GM18508 (cell line): ENCODE measurements at regions not wholly inside any gene's neighbourhood (a gene's known extent, or its start where the extent isn't known, plus 50 kb on each side); places are given as distances from the start of the nearest gene placed in this dataset.

Experiments
- ATAC-seq: cut with Tn5 transposase; IDR thresholded peaks from one replicate; pipeline ENCODE4 v1.9.1; 2021; ENCODE audit warnings: moderate number of reproducible peaks; ENCODE audit not compliant: insufficient read depth, unreplicated experiment

DNA sequence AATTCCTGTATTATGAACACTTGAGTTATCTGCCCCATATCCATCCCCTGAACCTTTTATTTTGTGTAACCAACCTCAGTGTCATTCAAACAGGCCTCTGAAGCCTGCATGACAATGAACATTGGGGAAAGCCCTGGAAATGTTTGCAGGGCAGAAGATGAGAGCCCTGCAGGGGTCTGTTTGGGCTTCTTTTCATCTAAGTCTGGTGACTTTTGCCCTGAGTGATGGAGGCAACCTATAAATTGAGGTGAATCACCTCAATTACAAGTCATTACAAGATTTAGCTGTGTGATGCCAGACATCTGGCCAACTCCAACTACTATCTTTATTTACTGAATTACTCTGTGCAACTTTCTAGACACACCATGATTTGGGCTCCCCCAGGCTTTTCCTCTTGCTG, 189.2 kb downstream of the MAF start:
- no peak for ATAC-seq

DNA sequence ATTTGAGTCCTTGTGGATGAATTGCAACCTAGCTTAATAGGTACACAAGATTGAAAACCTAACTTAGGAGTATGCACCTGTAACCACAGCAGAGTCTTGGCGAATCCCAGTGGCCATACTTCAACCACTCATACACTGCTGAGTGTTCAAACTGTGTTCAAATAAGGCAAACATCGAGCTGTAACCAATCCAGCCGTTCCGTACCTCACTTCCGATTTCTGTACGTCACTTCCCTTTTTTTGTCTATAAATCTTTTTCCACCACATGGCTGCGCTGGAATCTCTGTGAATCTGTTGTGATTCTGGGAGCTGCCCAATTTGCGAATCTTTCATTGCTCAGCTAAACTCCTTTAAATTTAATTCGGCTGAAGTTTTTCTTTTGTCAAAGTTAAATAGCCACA, 190.6 kb downstream of the MAF start:
- ATAC-seq: no peak

DNA sequence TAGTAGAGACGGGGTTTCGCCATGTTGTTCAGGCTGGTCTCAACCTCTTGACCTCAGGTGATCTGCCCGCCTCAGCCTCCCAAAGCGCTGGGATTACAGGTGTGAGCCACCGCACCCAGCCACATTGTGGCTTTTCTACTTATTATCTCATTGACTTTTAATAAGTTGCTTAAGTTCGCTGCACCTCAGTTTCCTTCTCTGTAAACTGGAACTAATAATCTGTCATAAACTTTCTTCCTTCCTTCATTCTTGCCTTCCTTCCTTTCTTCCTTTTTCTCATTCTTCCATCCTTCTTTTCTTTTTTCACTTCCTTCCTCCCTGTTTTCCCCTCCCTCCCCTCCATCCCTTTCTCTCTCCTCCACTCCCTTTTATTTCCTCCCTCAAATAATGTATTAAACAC, 192.2 kb downstream of the MAF start:
- no peak for ATAC-seq

DNA sequence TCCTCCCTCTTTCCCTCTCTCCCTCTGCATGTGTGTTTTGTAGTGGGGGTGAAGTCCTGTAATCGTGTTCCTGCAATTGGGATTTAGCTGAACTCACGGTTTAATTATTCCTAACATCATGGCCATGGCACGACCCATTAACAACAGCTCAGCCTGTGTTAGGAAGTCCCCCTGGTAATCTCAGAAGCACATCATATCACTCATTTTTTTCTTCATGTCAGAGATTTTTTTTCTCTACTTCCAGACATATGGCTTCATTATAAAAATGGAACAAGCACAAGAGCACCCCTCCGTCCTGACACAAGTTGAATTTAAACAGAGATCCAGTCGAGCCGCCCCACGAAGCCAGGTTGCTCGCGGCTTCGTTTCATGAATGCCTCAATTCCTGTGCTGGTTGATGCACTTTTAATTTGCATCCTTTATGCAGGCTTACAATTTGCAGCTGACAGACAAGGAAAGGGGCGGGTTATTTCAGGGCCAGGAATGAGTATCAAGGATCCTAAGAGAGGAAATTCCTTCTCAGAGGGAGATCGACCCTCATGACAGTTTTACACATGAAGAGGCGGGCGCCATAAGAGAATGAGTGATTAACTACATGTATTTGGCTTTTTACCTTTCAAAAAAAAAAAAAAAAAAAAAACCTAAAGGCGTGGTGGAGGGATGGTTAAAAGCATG, 192.9 kb downstream of the MAF start:
- no peak for ATAC-seq

- no peak for ATAC-seq
Measured at GRCh38 chr16:79407005-79407404, 193.5 kb downstream of the MAF start.

DNA sequence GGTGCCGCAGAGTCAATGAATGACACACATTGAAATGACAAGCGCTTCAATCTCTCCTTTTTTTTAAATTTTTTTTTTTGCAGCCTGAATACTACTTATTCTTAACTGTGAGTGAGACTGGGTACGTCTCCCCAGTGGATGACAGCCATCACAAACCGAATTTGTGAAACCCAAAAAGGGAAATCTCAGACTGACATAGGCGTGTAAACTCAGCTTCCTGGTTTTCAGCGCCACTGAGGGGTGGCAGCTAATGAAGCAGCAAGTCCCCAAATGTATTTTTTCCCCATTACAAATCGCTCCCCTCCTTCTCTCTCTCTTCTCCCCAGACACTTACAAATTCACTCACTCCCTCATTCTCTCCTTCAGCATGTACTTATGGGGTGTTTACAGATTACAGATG, 196.0 kb downstream of the MAF start:
- ATAC-seq: no peak

DNA sequence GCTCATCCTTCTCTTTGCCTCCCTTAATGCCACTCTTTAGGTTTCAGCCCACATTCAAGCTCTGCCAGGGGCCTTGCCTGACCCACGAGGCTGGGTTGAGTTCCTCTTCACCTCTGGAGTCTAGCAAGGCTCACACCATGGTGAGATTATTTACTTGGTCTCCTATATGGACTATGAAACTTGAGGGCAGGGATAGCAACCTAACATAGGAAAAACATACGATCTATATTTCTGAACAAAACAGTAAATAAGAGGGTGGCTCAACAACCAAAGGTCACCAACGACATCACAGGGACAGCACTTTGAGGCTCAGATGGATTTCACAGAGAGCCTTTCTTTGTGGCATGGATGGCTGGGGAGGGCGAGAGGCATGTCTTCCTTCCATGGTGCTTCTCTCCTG, 197.0 kb downstream of the MAF start:
- no peak for ATAC-seq

- ATAC-seq: no peak
Measured at GRCh38 chr16:79402920-79403319, 197.6 kb downstream of the MAF start.

DNA sequence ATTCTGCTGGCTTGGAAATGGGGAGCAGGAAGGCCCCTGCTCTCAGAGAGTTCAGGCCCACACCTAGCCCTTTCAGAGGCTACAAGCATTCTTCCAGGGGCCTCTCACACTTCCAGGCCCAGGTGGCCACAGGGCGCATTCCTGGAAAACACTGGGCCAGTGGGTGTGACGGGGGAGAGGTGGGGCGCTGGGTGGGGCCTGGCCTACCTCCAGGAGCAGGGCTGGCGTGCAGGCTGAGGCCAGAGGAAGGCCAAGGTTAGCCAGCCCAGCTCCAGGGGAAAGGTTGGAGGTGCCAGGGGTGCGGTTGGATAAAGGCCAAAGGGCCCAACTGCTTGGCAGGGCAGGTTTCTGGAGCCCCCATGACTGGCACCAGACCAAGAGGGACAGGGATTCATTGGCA, 198.2 kb downstream of the MAF start:
- ATAC-seq: no peak

GRCh38 chr16:79401782-79402181, 198.8 kb downstream of the MAF start:
- no peak for ATAC-seq

GRCh38 chr16:79401157-79401556, 199.4 kb downstream of the MAF start:
- ATAC-seq: no peak

DNA sequence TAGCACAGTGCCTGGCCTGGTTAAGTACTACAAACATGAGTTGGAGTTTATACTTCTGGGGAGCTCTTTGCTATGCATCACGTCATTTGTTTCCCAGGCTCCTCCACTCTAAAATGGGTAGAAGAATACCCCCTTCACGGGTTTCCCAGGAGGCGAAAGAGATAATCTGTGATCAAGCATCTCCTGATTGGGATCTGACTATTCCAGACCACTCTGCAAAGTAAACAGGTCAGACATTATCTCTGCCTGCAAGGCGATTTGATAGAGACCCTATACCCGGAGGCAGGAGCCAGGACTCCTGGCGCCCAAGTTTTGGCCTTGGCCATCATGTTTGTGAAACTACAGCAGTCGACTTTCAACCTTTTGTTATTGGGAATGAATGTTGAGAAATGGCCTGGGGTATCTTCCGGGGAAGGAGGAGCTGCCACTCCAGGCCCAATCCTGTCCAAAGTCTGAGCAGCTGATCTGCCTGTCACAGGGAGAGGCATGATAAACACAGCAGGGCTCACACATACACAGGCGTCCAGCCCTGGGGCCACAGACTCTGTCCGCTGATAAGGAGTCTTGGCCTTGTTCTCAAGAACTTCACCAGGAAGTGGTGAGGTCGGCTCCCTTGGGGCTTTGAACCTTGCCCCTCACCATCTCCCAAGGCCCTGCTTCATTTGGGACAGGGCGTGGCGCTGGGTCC, 199.9 kb downstream of the MAF start:
- ATAC-seq: no peak

DNA sequence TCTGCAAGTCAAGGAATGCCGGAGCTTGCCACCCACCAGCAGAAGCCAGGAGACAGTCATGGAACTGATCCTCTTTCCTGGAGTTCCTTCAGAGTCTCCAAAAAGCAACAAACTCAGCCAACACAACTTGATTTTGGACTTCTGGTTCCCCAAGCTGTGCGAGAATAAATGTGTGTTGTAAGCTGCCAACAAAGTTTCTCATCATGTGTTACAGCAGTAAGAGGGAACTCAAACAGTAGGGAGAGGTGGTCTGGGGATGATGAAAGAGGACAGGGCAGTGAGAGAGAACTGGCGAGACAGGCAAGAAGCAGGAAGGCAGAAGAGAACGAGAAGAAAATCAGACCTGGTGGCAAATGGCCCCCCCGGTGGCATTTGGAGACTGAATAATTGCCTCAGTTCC, 204.9 kb downstream of the MAF start:
- ATAC-seq: no peak

DNA sequence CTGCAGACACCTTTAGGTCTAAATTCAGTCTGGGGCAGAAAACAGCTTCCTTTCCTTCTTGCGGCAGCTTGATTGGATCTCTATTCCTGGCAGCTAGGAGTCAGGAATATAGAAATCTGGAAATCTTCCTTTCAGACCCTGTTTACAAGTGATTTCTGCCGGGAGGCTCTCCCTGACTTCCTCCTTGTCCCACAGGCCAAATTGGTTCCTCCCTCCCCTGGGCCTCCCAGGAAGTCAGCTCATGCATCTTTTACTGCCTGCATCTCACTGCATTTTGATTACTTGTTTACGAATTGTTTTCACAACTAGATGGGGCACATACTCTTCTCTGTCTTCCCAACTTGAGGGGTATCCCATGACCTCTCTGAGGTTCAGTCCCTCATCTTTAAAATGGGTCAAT, 206.3 kb downstream of the MAF start:
- ATAC-seq: no peak

DNA sequence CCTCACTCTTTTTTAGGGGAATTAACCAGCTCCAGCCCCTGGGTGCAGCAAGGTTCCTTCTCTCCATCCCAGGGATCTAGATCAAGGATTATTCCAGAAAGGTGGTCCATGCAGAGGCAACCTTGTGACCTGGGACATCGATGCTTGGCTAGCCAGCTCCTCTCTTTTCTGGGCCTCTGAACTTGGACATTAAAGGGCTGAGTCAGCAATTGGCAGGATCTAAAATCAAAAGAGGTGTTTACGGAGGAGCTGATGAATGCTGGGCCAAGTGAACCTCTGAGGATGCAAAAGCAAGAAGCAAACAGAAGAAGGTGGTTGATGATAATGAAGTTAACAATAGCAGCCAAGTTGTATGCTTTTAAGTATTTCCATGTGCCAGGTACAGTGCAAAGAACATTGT, 207.0 kb downstream of the MAF start:
- no peak for ATAC-seq

- no peak for ATAC-seq
Measured at GRCh38 chr16:79393127-79393526, 207.4 kb downstream of the MAF start.

- no peak for ATAC-seq
Measured at GRCh38 chr16:79392081-79392480, 208.5 kb downstream of the MAF start.

DNA sequence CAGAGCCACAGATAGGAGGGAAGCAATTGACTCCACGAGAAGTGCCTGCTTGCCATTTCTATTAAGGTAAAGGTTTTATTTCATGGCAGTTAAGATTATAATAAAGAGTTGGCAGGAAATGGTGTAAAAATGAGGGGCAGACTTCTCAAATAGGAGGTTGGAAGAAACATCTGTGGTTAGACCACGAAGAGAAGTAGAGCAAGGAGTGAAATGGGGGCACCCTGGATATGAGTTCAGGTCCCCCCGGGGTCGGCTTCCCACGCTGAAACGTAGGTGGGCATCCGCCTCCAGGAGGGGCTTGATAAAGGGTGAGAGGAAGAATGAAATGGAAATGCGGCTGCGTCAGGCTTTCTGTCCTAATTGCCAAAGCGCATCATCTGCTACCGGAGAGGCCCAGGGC, 209.1 kb downstream of the MAF start:
- no peak for ATAC-seq

DNA sequence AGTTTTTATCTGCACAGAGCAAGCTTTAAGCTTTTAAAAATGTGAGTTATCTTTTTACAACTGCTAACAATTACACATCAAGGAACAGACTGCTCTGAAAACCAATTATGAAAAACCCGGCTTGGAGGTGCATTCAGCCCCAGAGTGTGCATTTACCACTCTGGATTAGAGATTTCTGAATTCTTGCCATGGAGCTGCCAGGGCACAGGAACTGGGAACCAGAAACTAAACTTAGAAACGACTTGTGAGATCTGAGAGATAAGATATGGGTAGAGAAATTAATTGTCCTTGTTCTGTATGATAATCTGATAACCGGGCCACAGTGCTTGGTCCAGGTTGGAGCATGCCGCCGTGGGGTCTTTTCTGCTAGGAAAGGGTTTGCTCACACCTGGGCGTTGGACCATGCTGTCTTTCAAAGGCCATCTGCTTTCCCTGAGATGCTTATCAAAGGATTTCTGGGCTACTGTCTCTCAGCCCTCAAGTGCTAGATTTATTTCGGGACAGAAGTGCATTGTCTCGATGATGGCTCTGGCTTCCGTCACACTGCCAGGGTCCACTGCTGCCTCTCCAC, 210.0 kb downstream of the MAF start:
- no peak for ATAC-seq

GRCh38 chr16:79388396-79388795, 212.1 kb downstream of the MAF start:
- no peak for ATAC-seq

DNA sequence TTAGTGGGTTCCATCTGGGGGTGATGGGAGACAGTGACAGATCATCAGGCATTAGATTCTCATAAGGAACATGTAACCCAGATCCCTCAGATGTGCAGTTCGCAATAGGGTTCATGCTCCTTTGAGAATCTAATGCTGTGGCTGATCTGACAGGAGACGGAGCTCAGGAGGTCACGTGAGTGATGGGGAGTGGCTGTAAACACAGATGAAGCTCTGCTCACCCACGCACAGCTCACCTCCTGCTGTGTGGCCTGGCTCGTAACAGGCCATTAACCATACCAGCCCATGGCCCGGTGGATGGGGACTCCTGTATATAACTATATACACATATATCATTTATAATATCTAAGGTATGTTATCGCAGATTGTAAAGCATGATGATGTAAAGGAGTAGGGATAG, 214.2 kb downstream of the MAF start:
- no peak for ATAC-seq

DNA sequence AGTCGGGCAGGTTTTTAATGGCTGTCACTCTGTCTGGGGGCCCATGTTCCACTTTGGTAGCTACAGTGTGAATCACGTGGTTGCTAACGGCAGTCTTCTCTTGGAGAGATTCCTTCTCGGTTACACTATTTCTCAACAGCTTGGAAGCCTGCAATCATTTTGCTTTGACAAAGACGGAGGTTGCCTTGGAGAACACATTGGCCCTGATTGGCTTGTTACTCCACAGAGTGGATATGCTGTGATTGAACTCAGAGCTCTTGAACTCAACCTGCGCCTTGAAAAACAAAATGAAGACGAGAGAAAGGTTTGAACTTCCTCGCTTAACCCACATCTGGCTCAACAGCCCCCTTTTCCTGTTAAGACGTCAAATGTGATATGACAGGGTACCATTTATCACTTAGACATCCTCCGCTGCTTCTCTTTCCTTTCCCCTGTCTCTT, 218.9 kb downstream of the MAF start:
- ATAC-seq: no peak
